ENCODE measurements at regions not wholly inside any gene's neighbourhood (a gene's known extent, or its start where the extent isn't known, plus 50 kb on each side); places are given as distances from the start of the nearest gene placed in this dataset.
"Not testable (repeated sequence)": the region's sequence is repeated elsewhere in the genome, so short reads cannot be mapped to it uniquely, and the experiment has no call there.

DNA sequence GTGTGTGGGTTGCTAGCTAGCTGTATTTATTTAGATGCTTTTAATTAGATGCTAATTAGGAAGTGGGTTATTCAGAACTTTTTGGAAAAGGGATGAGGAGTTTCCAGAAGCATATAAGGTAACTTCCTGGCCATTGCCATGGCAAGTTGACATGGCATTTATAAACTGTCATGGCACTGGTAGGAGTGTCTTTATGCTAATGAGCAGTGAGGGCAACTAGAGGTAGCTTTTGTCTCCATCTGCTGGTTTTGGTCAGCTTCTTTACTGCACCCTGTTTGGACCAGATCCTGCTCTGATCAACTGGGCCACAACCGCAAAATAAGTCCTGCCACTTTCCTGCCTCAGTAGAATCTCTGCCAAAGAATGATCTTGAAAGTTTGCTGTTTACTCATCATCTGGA, 105.5 kb downstream of the PPIAL4A start:
- not testable (repeated sequence) for TF ChIP-seq L3MBTL2 (conservative IDR thresholded peaks at IDR 0.05); SUZ12 (IDR thresholded peaks at IDR 0.05); SP1 (IDR thresholded peaks at IDR 0.05); NFRKB (IDR thresholded peaks at IDR 0.05); ZNF384 (IDR thresholded peaks at IDR 0.05); TARDBP (IDR thresholded peaks at IDR 0.05); ELF4 (IDR thresholded peaks at IDR 0.05); FOXK2 (IDR thresholded peaks at IDR 0.05)

Data from HEK293T (cell line).